Nephron progenitor cell (in vitro differentiated cells): ENCODE measurements at regions not wholly inside any gene's neighbourhood (a gene's known extent, or its start where the extent isn't known, plus 50 kb on each side); places are given as distances from the start of the nearest gene placed in this dataset.

Experiments used
- DNase-seq: peaks from one replicate; pipeline ENCODE4 v3.0.0; 2021
- H3K27ac Mint-ChIP-seq: 2 replicates; pipeline ENCODE4 v1.8.0; 2021; ENCODE audit warnings: mild to moderate bottlenecking, moderate library complexity, mixed read lengths
- H3K27me3 Mint-ChIP-seq: 2 replicates; pipeline ENCODE4 v1.8.0; 2021; ENCODE audit warnings: mild to moderate bottlenecking, low read depth, mixed read lengths; ENCODE audit not compliant: poor library complexity
- H3K36me3 Mint-ChIP-seq: 2 replicates; pipeline ENCODE4 v1.8.0; 2021; ENCODE audit warnings: low read depth, mixed read lengths
- H3K4me1 Mint-ChIP-seq: 2 replicates; pipeline ENCODE4 v1.8.0; 2021; ENCODE audit warnings: mixed read lengths
- H3K4me3 Mint-ChIP-seq: 2 replicates; pipeline ENCODE4 v1.8.0; 2021; ENCODE audit warnings: mild to moderate bottlenecking, moderate library complexity, mixed read lengths
- H3K9me3 Mint-ChIP-seq: 2 replicates; pipeline ENCODE4 v1.8.0; 2021; ENCODE audit warnings: mild to moderate bottlenecking, moderate library complexity, mixed read lengths
- CTCF ChIP-seq: fragments of 200-600 bp; sonication (generic); IDR thresholded peaks from 2 replicates; pipeline ENCODE4 v1.5.0; 2021; ENCODE audit warnings: antibody characterized with exemption

GRCh38 chr13:104086210-104086609 lies 1020.0 kb upstream of the SLC10A2 start:
- Mint-ChIP-seq H3K4me3 (no peak overlapping the region), H3K36me3 (no peaks in the 10 kb centered on the region), H3K27me3 (no peaks in the 10 kb centered on the region), H3K4me1 (no peaks in the 10 kb centered on the region), H3K9me3 (peaks cover 4% of the 10 kb centered on the region), H3K27ac (no peak overlapping the region)
- TF ChIP-seq CTCF, result no peak
- no peak for DNase-seq

GRCh38 chr13:104085611-104086010 lies 1019.4 kb upstream of the SLC10A2 start:
- Mint-ChIP-seq H3K9me3 (peaks cover 4% of the 10 kb centered on the region), H3K36me3 (no peaks in the 10 kb centered on the region), H3K27ac (no peak overlapping the region), H3K4me1 (no peaks in the 10 kb centered on the region), H3K4me3 (no peak overlapping the region), H3K27me3 (no peaks in the 10 kb centered on the region)
- no peak for TF ChIP-seq CTCF
- DNase-seq, result no peak

DNA sequence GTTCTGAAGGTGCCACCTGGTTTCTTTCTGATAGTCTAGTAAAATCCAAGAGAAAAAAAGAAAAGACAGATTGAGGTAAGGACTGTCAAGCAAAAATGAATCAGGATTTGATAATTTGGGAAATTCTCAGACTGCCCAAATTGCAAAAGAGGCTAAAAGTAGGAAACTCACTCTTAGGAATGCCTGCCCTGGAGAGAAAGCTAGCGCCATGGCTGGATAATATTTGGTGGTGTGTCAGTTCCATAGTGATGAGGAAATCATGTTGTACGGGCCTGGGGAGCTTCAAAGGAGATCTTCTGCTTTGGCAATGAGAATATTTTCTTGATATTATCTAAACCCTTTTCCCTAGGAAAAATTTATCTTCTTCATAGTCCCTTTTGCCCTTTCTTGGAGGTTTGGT lies 1008.1 kb upstream of the SLC10A2 start:
- DNase-seq, result no peak
- Mint-ChIP-seq H3K36me3 (no peaks in the 10 kb centered on the region), H3K4me1 (no peaks in the 10 kb centered on the region), H3K9me3 (peaks cover 2% of the 10 kb centered on the region), H3K27me3 (no peaks in the 10 kb centered on the region), H3K27ac (no peak overlapping the region), H3K4me3 (no peak overlapping the region)
- TF ChIP-seq CTCF, result no peak

DNA sequence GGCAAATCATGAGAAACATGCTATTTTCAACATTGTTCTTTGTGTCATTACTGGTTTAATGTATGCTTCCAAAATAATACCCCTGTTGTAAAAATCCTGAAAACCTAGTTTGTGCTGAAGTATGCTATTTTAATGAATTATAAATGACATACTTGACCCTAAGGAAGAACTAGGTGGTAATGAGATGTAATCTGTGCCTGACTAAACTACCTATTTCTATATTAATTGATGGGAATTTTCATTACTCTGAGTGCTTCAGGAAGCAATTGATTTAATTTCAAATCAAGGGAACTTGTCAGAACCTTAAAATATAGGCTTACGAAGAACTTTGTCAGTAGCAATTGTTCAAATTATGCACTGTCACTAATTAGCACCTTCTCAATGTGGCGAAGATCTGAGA lies 1005.6 kb upstream of the SLC10A2 start:
- H3K4me1 Mint-ChIP-seq, result no peaks in the 10 kb centered on the region
- H3K27me3 Mint-ChIP-seq, result no peaks in the 10 kb centered on the region
- no peak for DNase-seq
- H3K36me3 Mint-ChIP-seq, result no peaks in the 10 kb centered on the region
- no peaks in the 10 kb centered on the region for H3K9me3 Mint-ChIP-seq
- H3K4me3 Mint-ChIP-seq, result no peak overlapping the region
- TF ChIP-seq CTCF, result no peak
- no peak overlapping the region for H3K27ac Mint-ChIP-seq

- no peak for DNase-seq
- no peaks in the 10 kb centered on the region for H3K4me1 Mint-ChIP-seq
- H3K9me3 Mint-ChIP-seq, result no peaks in the 10 kb centered on the region
- H3K4me3 Mint-ChIP-seq, result no peak overlapping the region
- H3K36me3 Mint-ChIP-seq, result no peaks in the 10 kb centered on the region
- H3K27ac Mint-ChIP-seq, result no peak overlapping the region
- no peaks in the 10 kb centered on the region for H3K27me3 Mint-ChIP-seq
- no peak for TF ChIP-seq CTCF
Measured at GRCh38 chr13:104065328-104065727, 999.1 kb upstream of the SLC10A2 start.

- Mint-ChIP-seq H3K4me1 (peaks cover 12% of the 10 kb centered on the region), H3K27ac (no peak overlapping the region), H3K9me3 (no peaks in the 10 kb centered on the region), H3K4me3 (no peak overlapping the region), H3K27me3 (no peaks in the 10 kb centered on the region), H3K36me3 (no peaks in the 10 kb centered on the region)
- TF ChIP-seq CTCF, result no peak
- DNase-seq, result no peak
Measured at GRCh38 chr13:104057861-104058260, 991.6 kb upstream of the SLC10A2 start.
